COLO668 (cell line): ENCODE measurements at regions not wholly inside any gene's neighbourhood (a gene's known extent, or its start where the extent isn't known, plus 50 kb on each side); places are given as distances from the start of the nearest gene placed in this dataset.

Experiments
- DNase-seq: peaks from one replicate; lab custom pipeline; 2025; ENCODE audit not compliant: unreplicated experiment; lab: John Stamatoyannopoulos, UW

DNA sequence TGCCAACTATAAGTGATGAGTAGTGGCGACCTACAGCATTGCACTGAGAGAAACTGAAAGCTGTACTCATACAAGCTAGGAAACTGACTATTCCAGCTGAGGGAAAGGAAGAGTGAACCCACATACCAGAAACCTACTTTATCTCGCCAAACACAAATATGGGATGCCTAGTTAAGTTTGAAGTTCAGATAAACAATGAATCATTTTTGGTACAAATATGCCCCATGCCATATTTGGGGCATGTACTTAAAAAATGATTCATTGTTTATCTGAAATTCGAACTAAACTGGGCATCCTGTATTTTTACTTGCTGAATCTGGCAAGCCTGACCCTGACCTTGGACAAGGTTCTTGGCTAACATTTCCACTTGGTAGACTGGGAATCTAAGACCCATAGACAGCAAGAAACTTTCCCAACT lies 527.8 kb upstream of the PSMD7 start:
- no peak for DNase-seq

DNA sequence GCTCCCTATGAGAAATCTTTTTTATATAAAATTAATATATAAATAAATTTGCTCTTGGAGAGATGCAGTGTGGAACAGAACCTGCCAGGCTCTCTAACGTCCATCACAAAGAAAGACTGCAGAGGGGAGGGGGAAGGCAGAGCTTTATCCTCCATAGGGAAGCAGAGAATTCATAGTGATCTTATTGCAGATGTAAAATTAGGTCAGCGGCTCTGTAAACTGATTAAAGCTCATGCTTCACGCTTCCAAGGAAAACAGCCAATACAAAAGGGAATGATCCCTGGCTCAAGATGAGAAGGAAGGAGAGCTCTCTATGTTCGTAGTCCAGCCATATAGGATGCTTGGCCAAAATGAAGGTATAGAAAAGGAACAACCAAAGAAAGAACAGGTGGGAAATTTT lies 532.3 kb upstream of the PSMD7 start:
- no peak for DNase-seq

DNA sequence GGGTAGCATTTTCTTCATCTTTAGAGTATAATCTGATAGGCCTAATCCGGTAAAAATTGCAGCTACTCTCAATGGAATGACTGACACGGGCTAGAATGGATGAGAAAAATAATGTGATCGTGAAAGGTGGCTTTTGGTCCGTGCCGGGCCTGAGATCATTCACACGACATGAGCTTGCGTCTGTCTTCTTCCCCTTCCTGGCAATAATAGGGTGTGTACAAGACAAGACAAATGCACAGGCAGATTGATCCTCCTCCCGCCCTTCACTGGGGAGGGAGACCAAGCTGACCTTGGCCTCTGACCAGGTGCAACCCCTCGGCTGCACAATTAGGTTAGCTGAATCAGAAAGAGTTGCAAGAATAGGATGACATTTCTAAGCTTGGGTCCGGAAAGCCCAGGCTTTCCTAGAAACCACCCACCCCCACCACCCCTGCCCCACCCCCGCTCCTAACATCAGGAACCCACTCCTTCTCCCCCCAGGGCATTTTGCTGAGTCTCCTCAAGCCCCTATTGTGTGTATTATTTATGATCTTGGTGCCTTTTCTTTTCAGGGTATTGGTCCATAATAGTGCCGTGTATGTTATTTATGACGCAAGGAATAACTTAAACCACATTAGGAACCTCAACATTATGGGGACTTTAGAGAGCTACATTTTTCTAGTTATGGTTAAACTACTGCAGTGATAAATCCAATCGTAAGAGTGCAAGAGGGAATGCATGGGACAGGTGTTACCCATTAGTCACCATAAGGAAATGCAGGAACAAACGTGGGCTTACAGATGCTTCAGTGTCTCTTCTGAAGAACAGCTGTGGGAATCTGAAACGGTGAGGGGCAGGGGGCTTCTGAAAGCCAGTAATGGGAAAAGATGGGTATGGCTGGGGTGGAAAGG lies 540.1 kb upstream of the PSMD7 start:
- no peak for DNase-seq

DNA sequence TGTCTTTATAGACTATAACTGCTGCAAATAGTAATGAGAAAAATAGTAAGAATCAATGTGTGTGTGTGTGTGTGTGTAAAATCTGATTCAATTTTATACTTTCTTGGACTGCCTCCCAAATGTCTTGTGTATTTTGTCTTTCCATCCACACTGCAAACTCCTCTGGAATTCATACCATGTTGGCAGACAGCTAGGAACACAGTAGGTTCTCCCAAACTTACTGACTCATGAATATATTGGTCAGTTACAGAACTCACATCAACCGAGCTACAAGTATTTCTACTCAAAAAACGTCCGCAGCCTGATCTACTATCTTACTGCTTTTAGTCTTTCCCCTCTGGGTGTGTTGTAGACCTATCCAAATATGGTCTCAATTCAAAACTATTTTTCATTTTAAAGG lies 542.7 kb upstream of the PSMD7 start:
- no peak for DNase-seq

DNA sequence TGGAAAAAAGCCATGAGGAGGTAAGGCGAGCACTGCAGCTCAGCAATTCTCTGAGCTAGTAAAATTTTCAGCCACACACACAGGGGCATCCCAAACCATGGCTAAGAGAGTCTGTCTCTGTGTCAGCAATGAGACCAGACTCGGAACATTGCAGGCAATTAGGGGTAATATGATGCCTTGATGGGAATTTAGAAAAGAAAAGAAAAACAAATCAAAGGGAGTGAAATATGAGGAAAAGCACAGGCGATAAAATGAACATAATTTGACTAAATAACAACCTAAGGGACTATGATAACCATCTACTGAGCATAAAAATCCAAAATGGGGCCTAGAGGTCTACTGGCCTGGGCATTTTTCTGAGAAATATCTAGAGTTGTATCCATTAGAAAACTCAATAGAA lies 546.0 kb upstream of the PSMD7 start:
- DNase-seq = no peak

DNA sequence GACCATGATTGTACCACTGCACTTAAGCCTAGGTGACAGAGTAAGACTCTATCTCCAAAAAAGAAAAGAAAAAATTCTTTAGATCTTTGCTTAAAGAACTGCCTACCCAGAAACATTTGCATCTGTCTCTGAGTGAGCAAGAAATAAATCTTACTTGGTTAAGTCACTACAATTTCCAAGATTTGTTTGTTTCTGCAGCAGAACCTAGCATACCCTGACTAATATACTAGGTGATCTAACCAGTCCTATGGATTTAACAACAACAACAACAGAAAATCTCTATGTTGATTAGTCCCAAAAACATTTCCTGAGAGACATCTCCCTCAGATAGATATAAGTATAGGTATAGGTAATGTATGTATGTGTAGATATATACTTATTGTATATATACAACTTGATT lies 549.3 kb upstream of the PSMD7 start:
- DNase-seq = no peak

DNA sequence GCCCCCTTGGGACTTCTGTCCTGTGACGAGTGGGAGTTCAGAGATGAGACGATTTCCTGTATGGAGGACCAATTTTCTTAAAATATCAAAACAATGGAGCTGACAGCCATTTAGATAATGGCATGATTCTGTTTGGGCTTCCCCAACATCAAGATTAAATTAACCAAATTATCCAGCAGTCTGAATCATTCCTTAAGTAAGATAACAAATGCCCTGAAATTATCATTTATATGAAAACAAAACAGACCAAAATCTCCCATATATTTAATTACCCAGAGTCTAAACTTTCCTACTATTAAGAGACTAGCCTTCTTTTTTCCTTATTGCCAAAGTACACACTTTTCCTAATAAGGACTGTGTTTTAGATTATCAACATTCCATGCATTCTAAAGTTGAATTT lies 550.1 kb upstream of the PSMD7 start:
- DNase-seq = no peak

DNA sequence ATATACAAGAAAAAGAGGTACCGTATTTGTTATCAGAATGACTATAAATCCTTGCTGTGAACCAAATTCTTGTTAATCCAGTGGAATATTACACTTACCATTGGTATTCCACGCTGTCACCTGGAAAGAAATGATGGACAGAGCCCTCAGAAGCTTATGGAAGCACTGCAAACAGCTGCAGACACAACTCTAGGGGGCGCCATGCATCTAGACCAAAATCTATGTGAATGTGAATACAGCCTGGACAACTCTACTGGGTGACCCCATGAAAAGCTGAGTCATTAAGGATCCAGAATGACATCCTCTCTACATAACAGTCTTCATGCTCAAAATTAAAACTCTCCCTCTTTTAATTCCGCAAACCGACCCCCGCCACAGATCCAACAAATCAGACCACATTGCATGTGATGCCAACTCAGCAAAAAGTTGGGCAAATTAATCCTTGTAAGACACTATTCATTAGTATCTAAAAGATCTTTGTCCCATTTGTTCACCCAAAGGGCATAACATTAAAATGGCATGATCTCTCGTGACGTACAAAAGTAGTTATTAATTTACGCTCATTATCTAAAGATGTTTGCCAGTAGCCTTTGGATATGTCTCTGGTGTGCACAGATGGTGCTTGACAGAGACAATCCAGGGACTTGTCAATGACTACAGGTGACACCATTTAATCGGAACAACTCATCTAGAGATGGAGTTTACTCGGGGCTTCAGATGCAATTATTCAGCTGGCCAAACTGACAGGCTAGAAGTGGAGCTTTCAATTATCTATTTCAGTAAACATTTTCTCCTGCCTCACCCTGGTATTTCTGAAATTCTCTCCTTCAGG lies 552.7 kb upstream of the PSMD7 start:
- DNase-seq = peak; percentile 7

DNA sequence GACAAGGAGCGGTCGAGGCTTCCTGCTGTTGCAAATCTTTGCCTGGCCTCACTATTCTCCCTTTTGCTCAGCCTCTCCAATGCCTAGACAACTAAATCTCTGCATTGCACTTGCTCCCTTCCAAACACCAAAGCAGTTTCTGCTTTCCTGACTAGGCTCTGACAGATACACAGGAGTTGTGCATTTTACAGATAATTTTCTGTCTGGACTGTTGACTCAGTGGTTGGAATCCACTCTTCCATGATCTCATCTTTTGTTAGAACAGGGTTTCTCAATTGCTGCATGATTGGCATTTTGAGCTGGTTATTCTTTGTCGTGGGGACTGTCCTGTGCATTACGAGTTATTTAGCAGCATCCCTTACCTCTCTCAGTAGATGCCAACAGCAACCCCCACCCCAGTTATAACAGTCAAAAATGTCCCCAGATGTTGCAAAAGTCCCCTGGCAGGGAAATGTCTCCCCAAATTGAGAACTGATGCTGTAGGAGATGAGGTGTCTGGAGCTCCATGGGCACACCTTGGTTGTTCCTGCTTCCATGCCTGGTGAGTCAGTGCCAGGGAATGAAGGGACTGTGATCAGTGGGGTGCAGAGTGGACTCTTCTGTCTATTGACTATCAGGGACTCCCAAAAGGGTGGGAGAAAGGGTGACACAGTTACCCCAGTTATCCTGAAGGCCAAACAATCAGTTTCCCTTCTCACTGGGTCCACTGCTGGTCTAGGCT lies 557.4 kb upstream of the PSMD7 start:
- DNase-seq = no peak

DNA sequence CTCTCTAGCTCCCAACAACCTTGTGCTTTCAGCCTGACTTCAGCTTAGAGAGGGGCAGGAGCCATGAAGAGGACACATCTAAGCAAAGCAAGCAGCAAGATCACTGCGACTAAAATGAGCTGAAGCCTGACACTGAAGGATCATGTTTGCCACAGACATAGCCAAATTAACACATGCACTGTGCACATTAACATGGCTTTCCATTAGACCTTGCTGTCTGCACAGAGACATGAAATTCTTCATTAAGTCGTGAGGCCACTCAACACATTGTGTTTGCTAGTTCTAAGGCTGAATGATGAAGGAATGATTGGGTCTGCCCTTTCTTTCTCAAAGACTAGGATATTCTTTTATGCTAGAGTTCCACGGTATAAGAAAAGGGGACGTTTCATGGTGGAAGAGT lies 558.3 kb upstream of the PSMD7 start:
- DNase-seq = no peak

DNA sequence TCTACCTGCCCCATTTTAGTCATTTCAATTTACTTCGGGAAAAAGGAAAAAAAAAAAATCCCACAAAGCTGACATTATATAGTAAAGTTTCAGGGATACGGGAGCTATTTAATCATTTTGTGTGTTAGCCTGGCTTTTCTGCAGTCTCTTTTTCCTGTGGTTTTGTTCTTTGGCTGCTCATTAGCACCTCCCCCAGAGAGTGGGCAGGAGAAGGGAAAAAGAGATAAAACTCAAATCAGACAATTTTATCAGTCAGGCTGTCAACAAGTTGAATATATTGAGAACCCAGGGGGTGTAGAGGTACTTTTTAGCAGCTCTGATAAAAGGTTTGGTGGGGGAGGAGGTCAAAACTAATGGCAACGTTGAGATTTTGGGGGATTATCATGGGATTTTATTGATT lies 559.0 kb upstream of the PSMD7 start:
- no peak for DNase-seq

DNA sequence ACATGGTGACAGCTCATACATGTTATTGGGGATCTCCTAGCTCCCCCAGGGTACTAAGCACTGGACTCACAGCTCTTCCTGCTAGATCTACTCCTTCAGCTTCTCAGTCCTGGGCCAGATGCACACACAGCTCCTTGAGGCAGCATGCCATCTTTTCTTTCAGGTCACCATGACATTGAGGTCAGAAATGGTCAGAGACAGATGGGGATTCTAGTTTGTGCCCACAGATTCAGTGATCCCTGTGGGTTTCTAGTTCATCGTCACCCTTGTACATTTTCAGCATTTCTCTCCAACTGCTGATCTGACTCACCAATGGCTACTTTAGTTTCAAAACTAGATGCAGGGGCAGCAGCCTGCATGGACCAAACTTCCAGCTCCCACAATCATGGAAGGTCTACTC lies 560.7 kb upstream of the PSMD7 start:
- no peak for DNase-seq

DNA sequence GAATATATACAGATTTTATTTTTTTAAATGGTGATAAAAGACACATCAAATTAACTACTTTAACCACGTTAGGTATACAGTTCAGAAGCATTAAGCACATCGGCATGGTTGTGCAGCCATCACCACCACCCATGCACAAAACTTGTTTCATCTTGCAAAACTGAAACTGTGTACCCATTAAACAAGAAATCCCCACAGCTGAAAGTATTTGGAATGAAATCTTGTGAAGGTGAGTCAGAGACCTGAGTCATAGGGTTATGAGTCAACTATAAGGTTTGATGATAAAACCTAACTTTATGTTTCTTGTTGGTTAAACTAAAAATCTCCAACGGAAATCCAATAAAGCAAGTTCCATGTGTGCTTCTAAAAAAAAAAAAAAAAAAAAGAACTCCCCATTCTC lies 561.6 kb upstream of the PSMD7 start:
- DNase-seq = no peak

DNA sequence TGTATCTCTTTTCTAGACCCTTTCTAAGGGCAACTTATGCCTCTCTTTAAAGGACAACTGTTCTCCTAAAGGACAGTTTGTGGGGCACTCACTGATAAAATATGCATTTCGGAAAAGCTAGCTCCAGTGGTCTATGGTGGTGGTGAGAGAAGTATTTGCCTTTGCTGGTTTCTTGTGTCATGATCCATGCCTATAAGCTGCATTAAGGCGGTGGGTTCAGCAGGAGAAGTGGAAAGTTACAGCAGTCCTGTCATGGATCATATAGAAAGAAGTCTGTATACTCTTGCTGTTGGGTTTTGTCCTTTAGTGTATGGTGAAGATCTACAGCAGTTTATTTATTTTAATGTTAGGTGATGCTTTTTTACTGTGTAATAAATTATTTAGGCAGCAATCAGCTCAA lies 563.9 kb upstream of the PSMD7 start:
- DNase-seq = no peak

DNA sequence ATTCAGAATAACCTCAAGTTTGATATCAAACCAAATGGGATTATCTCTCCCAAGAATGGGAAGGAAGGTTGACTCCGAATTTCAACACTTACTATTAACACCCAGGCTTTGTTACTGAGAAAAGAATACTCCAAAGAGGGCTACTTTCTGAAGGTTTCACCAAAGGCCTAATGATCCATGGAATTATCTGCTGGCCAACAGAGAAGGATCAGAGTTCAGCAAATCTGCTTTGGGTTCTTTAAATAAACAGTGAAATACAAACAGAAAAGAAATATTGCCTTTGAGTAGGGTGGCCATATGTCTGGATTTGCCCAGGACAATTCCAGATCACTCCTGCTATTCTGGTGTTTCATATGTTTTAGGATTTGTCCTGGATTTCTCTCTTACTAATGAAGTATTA lies 564.5 kb upstream of the PSMD7 start:
- no peak for DNase-seq

DNA sequence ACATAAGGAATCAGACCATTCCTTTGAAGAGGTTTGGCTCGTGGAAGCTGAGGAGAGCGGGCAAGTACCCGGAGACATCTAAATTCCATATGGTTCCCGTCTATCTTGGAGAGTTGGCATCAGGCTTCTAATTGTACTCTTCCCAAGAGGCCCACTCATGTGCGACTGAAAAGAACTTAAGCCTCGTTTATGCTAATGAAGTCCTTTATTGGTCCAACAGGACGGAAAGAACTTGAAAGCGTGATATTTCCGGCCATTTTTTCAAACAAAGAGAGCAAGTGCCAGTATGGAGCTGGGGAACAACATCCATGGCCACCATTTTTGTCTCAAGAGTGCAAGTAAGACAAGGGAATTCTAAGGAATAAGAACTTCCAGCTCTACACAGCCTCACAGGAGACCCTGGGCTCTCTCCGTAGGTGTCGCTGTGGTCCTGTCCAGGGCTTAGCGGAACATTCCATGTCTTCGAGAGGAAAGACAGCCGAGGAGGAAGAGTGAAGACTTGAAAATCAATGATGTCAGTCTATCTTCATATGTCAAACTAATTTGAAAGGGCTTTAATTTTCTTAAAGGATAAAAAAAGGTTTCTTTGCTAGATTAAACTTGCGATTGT lies 566.0 kb upstream of the PSMD7 start:
- no peak for DNase-seq

DNA sequence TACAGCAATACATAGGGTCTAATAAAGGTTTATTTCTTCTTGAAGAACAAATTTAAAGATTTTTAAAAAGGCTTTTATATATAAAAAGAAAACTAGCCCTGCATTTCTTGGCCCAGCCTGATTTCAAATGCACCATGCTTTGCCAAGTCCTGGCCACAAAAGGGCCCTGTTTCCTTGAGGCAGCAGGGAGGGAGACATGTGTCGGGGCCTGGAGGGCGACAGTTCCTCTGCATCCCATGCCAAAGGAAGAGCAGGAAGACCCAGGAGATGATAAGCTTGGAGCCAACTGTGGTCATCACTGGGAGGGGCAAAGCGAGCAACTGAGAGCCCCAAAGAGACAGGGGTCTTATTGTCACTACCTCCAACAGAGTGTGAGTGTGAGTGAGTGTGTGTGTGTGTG lies 571.5 kb upstream of the PSMD7 start:
- no peak for DNase-seq

DNA sequence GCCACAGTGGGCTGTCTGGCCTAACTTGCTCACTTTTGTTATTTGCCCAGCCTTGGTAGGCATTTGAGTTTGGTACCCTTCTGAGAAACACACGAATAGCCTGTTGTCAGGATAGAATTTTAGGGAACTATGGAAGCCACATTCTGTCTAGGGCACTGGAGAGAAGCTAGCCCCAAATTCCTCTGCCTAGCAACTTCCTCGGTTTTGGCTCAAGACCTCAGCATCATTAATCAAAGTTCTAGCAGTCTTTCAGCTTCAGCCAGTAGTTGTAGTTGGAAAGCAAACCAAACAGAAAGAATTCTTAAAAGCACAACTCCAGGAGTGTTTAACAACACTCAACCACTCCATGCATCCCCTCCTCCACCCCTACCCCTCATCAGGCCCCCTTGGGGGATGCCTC lies 572.1 kb upstream of the PSMD7 start:
- DNase-seq = no peak

DNA sequence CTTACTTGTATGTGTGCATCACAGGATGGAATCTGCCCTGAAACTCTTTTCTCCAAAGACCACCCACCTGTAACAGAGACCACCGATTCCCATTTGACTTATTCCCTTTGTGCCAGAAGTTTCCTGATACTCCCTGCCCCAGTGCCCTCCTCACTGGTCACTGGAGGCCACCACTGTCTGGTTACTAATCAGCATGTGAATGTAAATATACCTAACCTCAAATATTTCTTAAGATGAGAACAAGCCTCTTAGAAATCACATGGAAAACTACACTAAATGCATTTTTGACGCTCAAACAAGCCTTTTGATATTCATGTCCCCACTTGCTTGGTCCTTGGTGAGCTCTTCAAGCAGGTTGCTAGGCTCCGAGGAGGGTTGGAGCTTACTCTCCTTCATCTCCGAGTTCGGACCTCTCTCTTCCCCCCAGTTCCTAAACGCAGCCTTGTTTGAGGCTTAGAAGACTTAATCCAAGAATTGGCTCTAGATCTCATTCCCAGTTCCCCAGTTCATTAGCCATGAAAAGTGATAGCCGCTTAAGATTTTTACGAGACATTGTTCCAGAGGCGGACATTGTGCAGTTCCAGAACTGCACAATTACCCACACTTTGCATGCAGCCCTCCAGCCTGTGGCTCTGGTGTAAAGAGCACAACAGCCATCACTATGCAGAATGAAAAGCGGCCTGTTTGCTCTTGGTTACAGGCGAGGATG lies 579.2 kb upstream of the PSMD7 start:
- no peak for DNase-seq

DNA sequence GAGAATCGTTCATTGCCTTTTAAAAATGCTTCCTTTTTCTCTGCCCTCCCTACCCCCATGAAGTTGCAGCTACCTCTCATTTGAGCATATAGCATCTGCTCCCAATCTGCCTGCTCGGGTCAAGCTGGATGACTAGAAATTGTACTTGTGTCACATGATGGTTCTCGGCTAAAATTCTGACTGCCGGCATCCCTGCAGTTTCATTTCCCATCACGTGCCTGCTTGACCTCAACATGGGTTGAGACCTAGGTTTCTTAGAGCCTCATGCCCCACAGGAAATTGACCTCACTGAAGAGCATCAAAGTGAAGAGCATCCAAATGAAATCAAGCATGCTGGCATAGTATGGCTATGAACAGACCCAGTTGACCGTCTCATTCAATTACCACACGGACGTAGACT lies 581.6 kb upstream of the PSMD7 start:
- DNase-seq = no peak
